Calu3 (cell line): ENCODE measurements at regions not wholly inside any gene's neighbourhood (a gene's known extent, or its start where the extent isn't known, plus 50 kb on each side); places are given as distances from the start of the nearest gene placed in this dataset.

Experiments used
- BruUV-seq: library from RNA; stranded (reverse); fragments of 400-500 nt; replicated peaks from 2 replicates; lab custom pipeline; 2021; lab: Mats Ljungman, UMichigan
- CTCF ChIA-PET: fragments of 300-600 bp; sonication (Branson Sonifier 250); formaldehyde crosslinking; loops from one replicate; lab custom pipeline; 2022; ENCODE audit warnings: antibody characterized with exemption; lab: Charles Lee
- DNase-seq: peaks from one replicate; pipeline ENCODE4 v3.0.0; 2022
- H3K27ac Mint-ChIP-seq: one replicate; pipeline ENCODE4 v1.8.0; 2022; ENCODE audit warnings: mixed read lengths; ENCODE audit not compliant: unreplicated experiment
- H3K27me3 Mint-ChIP-seq: one replicate; pipeline ENCODE4 v1.8.0; 2022; ENCODE audit warnings: mixed read lengths; ENCODE audit not compliant: unreplicated experiment
- H3K36me3 Mint-ChIP-seq: one replicate; pipeline ENCODE4 v1.8.0; 2022; ENCODE audit warnings: mild to moderate bottlenecking, moderate library complexity, mixed read lengths; ENCODE audit not compliant: insufficient read depth, unreplicated experiment
- H3K4me1 Mint-ChIP-seq: one replicate; pipeline ENCODE4 v1.8.0; 2022; ENCODE audit warnings: mild to moderate bottlenecking, low read depth, mixed read lengths; ENCODE audit not compliant: unreplicated experiment
- H3K4me3 Mint-ChIP-seq: one replicate; pipeline ENCODE4 v1.8.0; 2022; ENCODE audit warnings: mild to moderate bottlenecking, low read depth, moderate library complexity, mixed read lengths; ENCODE audit not compliant: unreplicated experiment
- H3K9me3 Mint-ChIP-seq: one replicate; pipeline ENCODE4 v1.8.0; 2022; ENCODE audit warnings: low read depth, mixed read lengths; ENCODE audit not compliant: unreplicated experiment
- CTCF ChIP-seq: fragments of 200-600 bp; IDR thresholded peaks from one replicate; pipeline ENCODE4 v1.8.0; 2022; ENCODE audit warnings: antibody characterized with exemption; ENCODE audit not compliant: unreplicated experiment
- intact Hi-C: fragments of 100-400 bp; cut with micrococcal nuclease; formaldehyde crosslinking; loops from one replicate; pipeline ENCODE4 v1.10.0; 2022; ENCODE audit not compliant: unreplicated experiment

- BruUV-seq: no TSS peak
- Mint-ChIP-seq H3K27me3 (no peaks in the 10 kb centered on the region), H3K9me3 (peaks cover 4% of the 10 kb centered on the region), H3K36me3 (no peaks in the 10 kb centered on the region), H3K4me3 (no peak overlapping the region), H3K27ac (no peak overlapping the region), H3K4me1 (no peaks in the 10 kb centered on the region)
- CTCF ChIA-PET: no interaction called here
- TF ChIP-seq CTCF: no peak
- intact Hi-C loops: no loop called here
- no peak for DNase-seq
These were observed 82.6 kb upstream of the OXGR1 start for GRCh38 chr13:97076898-97077297.

- Mint-ChIP-seq H3K27me3 (no peaks in the 10 kb centered on the region), H3K27ac (no peak overlapping the region), H3K36me3 (no peaks in the 10 kb centered on the region), H3K4me3 (no peak overlapping the region), H3K4me1 (no peaks in the 10 kb centered on the region), H3K9me3 (peaks cover 4% of the 10 kb centered on the region)
- no TSS peak for BruUV-seq
- intact Hi-C loops: no loop called here
- DNase-seq: no peak
- CTCF ChIA-PET: no interaction called here
- TF ChIP-seq CTCF: no peak
These were observed 83.1 kb upstream of the OXGR1 start for GRCh38 chr13:97077341-97077740.

GRCh38 chr13:97079726-97080125 lies 85.5 kb upstream of the OXGR1 start:
- no peak for DNase-seq
- CTCF ChIA-PET: no interaction called here
- H3K36me3 Mint-ChIP-seq: no peaks in the 10 kb centered on the region
- no peak overlapping the region for H3K4me3 Mint-ChIP-seq
- H3K27ac Mint-ChIP-seq: no peak overlapping the region
- TF ChIP-seq CTCF: no peak
- H3K4me1 Mint-ChIP-seq: no peaks in the 10 kb centered on the region
- no peaks in the 10 kb centered on the region for H3K27me3 Mint-ChIP-seq
- intact Hi-C loops: loop anchor here (10.0 kb wide), 1 partner anchor 45 kb away; no protein-coding TSS in a partner anchor
- H3K9me3 Mint-ChIP-seq: peaks cover under 1% of the 10 kb centered on the region
- BruUV-seq: no TSS peak

- H3K4me3 Mint-ChIP-seq: no peak overlapping the region
- no peaks in the 10 kb centered on the region for H3K9me3 Mint-ChIP-seq
- no peaks in the 10 kb centered on the region for H3K36me3 Mint-ChIP-seq
- DNase-seq: no peak
- no peak for TF ChIP-seq CTCF
- intact Hi-C loops: loop anchor here (10.0 kb wide), 1 partner anchor 48 kb away; no protein-coding TSS in a partner anchor
- H3K27me3 Mint-ChIP-seq: no peaks in the 10 kb centered on the region
- no peak overlapping the region for H3K27ac Mint-ChIP-seq
- CTCF ChIA-PET: no interaction called here
- BruUV-seq: no TSS peak
- no peaks in the 10 kb centered on the region for H3K4me1 Mint-ChIP-seq
These were observed 88.4 kb upstream of the OXGR1 start for GRCh38 chr13:97082461-97083207.
